Endothelial cell of umbilical vein (primary cell): ENCODE measurements at regions not wholly inside any gene's neighbourhood (a gene's known extent, or its start where the extent isn't known, plus 50 kb on each side); places are given as distances from the start of the nearest gene placed in this dataset.

Source experiments
- CTCF ChIP-seq, 2 donors: IDR thresholded peaks; 1 replicate in 1 of 2; 2 replicates in 1 of 2; pipeline ENCODE4 v1.5.1; 2011; ENCODE audit warnings: low read length in 2 of 2, mild to moderate bottlenecking in 2 of 2, moderate library complexity in 2 of 2, control low read depth in 1 of 2, inconsistent platforms in 1 of 2, low read depth in 1 of 2; ENCODE audit not compliant: insufficient read depth in 1 of 2; ENCODE audit errors: extremely low read depth in 1 of 2
- EZH2 ChIP-seq: IDR thresholded peaks from 2 replicates; pipeline ENCODE4 v1.6.1; 2012; ENCODE audit warnings: borderline replicate concordance, low read depth, mild to moderate bottlenecking, moderate library complexity, low read length, inconsistent platforms; ENCODE audit not compliant: severe bottlenecking
- JUN ChIP-seq: IDR thresholded peaks from 2 replicates; pipeline ENCODE4 v1.6.1; 2011; ENCODE audit warnings: borderline replicate concordance, low read depth; ENCODE audit not compliant: insufficient read length, insufficient read depth
- POLR2A ChIP-seq: IDR thresholded peaks from 2 replicates; pipeline ENCODE4 v1.6.1; 2012; ENCODE audit warnings: low read depth, mild to moderate bottlenecking, control low read depth, low read length

- TF ChIP-seq JUN (no peak), CTCF (IDR thresholded peaks at IDR 0.05; ENCODE audit: extremely low read depth in 1 of 2, insufficient read depth in 1 of 2, low read depth in 1 of 2, low read length in 2 of 2) (no peak), POLR2A (no peak), EZH2 (no peak)
Measured at GRCh38 chr3:111323019-111323418, 219.0 kb upstream of the CD96 start.
